ENCODE measurements at regions not wholly inside any gene's neighbourhood (a gene's known extent, or its start where the extent isn't known, plus 50 kb on each side); places are given as distances from the start of the nearest gene placed in this dataset.
"Not testable (repeated sequence)": the region's sequence is repeated elsewhere in the genome, so short reads cannot be mapped to it uniquely, and the experiment has no call there.

DNA sequence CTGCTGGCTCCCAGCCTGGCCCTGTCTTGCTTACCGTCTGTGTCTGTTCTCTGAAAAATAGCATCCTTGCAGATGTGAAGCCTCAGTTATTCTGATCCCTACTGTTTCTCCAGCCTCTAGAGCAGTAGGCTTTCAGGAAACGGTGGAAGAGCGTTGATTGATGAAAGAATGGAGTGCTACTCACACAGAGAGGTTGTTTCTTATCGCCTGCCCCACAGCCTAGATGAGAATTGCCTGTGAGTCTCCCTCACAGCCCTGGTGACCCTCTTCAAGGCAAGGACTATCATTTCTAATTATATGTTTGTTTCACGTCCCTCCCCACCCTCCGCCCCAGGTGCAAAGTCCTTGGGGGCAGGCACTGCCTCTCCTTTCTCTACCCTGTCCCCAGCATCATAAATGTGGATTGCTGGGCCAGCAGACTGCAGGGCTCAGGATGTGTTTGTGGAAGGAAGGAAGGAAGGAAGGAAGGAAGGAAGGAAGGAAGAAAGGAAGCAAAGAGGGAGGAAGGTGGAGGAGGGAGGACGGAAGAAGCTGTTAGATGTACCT lies 575.3 kb upstream of the B3GAT1 start:
- CTCF ChIA-PET: no interaction called here
- Histone ChIP-seq H3K4me1 (ENCODE audit: control insufficient read depth, insufficient read depth, low read length) (no peaks in the 10 kb centered on the region), H3K9me3 (ENCODE audit: control insufficient read depth, insufficient read depth, low read depth, low read length) (no peaks in the 10 kb centered on the region), H3K4me3 (ENCODE audit: low read depth, low read length) (no peak overlapping the region), H3K36me3 (ENCODE audit: control insufficient read depth in 2 of 2, insufficient read depth in 1 of 2, low read length in 2 of 2) (no peaks in the 10 kb centered on the region), H3K27ac (ENCODE audit: extremely low read depth, low read depth, low read length) (no peak overlapping the region)
- POLR2A ChIA-PET: no interaction called here
- TF ChIP-seq, protein P1, sequence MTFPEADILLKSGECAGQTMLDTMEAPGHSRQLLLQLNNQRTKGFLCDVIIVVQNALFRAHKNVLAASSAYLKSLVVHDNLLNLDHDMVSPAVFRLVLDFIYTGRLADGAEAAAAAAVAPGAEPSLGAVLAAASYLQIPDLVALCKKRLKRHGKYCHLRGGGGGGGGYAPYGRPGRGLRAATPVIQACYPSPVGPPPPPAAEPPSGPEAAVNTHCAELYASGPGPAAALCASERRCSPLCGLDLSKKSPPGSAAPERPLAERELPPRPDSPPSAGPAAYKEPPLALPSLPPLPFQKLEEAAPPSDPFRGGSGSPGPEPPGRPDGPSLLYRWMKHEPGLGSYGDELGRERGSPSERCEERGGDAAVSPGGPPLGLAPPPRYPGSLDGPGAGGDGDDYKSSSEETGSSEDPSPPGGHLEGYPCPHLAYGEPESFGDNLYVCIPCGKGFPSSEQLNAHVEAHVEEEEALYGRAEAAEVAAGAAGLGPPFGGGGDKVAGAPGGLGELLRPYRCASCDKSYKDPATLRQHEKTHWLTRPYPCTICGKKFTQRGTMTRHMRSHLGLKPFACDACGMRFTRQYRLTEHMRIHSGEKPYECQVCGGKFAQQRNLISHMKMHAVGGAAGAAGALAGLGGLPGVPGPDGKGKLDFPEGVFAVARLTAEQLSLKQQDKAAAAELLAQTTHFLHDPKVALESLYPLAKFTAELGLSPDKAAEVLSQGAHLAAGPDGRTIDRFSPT (tag by site-specific recombination; IDR thresholded peaks at IDR 0.05): no peak

DNA sequence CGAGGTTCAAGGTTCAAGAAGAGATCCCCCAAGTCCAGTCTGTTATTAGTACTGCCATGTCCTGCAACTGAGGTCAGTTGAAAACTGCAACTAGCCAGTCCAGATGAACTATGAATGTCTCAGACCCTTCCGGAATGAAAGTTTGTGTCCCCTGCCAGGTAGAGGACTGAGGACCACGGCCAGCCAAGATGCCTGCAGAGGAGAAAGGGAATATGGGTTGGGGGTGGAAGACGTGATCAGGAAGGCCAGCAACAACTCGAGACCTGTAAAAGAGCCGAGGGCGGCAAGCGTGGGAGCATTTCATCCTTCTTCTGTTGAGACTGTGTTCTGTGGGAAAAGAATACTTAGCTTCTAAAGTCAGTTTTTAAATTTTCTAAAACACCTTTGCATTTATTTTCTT lies 572.4 kb upstream of the B3GAT1 start:
- Histone ChIP-seq H3K4me1 (ENCODE audit: control insufficient read depth, insufficient read depth, low read length) (no peaks in the 10 kb centered on the region), H3K9me3 (ENCODE audit: control insufficient read depth, insufficient read depth, low read depth, low read length) (no peaks in the 10 kb centered on the region), H3K27ac (ENCODE audit: extremely low read depth, low read depth, low read length) (no peak overlapping the region), H3K36me3 (ENCODE audit: control insufficient read depth in 2 of 2, insufficient read depth in 1 of 2, low read length in 2 of 2) (no peaks in the 10 kb centered on the region), H3K4me3 (ENCODE audit: low read depth, low read length) (no peak overlapping the region)
- ChIA-PET CTCF (interaction anchor here (0.5 to 0.9 kb wide), 2 partner anchors 81 to 116 kb away, joined by 3 read pairs; no protein-coding TSS in a partner anchor), POLR2A (no interaction called here)
- TF ChIP-seq ZNF211 (tag by site-specific recombination; IDR thresholded peaks at IDR 0.05; ENCODE audit: low read depth) (no peak), ZNF701 (tag by site-specific recombination; IDR thresholded peaks at IDR 0.05) (no peak), KLF8 (tag by site-specific recombination; IDR thresholded peaks at IDR 0.05) (no peak), ZNF398 (tag by site-specific recombination; IDR thresholded peaks at IDR 0.05) (no peak), ZNF488 (tag by site-specific recombination; IDR thresholded peaks at IDR 0.05) (no peak), SETDB1 (IDR thresholded peaks at IDR 0.05; ENCODE audit: insufficient read length, low read length) (no peak), PRDM4 (tag by site-specific recombination; IDR thresholded peaks at IDR 0.05) (no peak), ZNF48 (tag by site-specific recombination; IDR thresholded peaks at IDR 0.05) (no peak), ZNF175 (tag by site-specific recombination; IDR thresholded peaks at IDR 0.05) (no peak), ZNF623 (tag by site-specific recombination; IDR thresholded peaks at IDR 0.05) (no peak)
- TF ChIP-seq, protein P2, sequence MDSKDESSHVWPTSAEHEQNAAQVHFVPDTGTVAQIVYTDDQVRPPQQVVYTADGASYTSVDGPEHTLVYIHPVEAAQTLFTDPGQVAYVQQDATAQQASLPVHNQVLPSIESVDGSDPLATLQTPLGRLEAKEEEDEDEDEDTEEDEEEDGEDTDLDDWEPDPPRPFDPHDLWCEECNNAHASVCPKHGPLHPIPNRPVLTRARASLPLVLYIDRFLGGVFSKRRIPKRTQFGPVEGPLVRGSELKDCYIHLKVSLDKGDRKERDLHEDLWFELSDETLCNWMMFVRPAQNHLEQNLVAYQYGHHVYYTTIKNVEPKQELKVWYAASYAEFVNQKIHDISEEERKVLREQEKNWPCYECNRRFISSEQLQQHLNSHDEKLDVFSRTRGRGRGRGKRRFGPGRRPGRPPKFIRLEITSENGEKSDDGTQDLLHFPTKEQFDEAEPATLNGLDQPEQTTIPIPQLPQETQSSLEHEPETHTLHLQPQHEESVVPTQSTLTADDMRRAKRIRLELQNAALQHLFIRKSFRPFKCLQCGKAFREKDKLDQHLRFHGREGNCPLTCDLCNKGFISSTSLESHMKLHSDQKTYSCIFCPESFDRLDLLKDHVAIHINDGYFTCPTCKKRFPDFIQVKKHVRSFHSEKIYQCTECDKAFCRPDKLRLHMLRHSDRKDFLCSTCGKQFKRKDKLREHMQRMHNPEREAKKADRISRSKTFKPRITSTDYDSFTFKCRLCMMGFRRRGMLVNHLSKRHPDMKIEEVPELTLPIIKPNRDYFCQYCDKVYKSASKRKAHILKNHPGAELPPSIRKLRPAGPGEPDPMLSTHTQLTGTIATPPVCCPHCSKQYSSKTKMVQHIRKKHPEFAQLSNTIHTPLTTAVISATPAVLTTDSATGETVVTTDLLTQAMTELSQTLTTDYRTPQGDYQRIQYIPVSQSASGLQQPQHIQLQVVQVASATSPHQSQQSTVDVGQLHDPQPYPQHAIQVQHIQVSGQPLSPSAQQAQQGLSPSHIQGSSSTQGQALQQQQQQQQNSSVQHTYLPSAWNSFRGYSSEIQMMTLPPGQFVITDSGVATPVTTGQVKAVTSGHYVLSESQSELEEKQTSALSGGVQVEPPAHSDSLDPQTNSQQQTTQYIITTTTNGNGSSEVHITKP (tag by site-specific recombination; IDR thresholded peaks at IDR 0.05): no peak

DNA sequence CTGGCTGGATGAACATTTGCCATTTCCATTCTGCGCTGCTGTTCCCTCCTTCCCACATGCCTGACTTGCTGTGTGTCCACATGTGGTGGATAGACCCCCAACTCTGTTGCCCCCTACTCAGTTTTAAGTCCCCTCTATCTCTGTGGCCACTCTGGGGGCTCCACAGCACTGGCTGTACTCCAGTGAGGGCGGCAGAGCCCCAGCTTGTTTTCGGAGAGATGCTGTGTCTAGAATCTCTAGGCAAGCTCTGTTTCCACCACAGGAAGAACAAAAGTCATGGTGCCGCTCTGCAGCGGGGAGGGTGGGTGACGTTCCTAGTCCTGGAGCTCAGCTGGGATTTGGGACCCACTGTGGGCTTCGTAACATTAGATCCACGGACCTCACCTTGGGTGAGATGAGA lies 570.4 kb upstream of the B3GAT1 start:
- CTCF ChIA-PET; POLR2A ChIA-PET; H3K9me3 ChIP-seq (ENCODE audit: control insufficient read depth, insufficient read depth, low read depth, low read length); H3K36me3 ChIP-seq (ENCODE audit: control insufficient read depth in 2 of 2, insufficient read depth in 1 of 2, low read length in 2 of 2); H3K4me3 ChIP-seq (ENCODE audit: low read depth, low read length); H3K27ac ChIP-seq (ENCODE audit: extremely low read depth, low read depth, low read length); H3K4me1 ChIP-seq (ENCODE audit: control insufficient read depth, insufficient read depth, low read length): not testable (repeated sequence)

Data from HEK293 (cell line).